AG09319 (cell line): ENCODE measurements at regions not wholly inside any gene's neighbourhood (a gene's known extent, or its start where the extent isn't known, plus 50 kb on each side); places are given as distances from the start of the nearest gene placed in this dataset.

ENCODE experiments used
- DNase-seq: peaks from one replicate; pipeline ENCODE4 v3.0.0-alpha.2; 2010; ENCODE audit warnings: low read depth; ENCODE audit errors: extremely low read depth
- CTCF ChIP-seq: IDR thresholded peaks from 2 replicates; pipeline ENCODE4 v1.5.1; 2011; ENCODE audit warnings: low read depth, mild to moderate bottlenecking, inconsistent platforms, low read length, moderate library complexity

- DNase-seq, result no peak
- TF ChIP-seq CTCF, result no peak
Observed at GRCh38 chr5:18872978-18873377, 1115.0 kb downstream of the CDH18 start.

DNA sequence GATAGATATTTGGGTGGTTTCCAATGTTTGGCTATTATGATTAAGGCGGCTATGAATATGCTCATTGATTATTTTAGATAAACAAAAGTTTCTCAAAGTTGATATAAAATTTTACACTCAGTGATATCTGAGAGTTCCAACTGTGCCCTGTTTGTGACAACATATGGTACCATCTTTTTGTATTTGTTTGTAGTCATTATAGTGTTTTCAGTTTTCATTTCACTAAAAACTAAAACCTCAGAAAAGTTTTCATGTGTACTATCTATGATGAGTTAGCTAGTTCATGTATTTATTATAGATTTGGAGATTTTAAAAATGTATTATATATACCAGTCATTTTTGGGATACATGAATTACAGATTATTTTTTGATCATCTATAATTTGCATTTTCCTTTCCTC, 1111.4 kb downstream of the CDH18 start:
- TF ChIP-seq CTCF, result no peak
- no peak for DNase-seq

DNA sequence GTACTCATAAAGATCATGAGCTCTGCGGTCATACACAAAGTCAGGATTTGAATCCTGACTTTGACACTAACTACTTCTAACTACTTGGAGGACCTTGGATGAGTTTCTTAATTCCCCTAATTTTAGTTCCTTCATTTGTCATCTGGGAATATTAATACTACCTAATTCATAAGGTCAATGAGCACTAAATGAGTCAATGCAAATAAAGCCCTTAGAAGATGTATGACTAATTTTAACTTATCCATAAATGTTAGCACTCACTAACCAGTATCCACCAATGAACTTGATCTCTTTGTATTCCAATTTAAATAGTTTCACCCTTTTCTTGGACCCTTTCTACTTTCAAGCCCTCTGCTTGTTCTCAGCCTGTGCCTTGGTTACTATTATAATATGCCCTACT, 1106.4 kb downstream of the CDH18 start:
- DNase-seq, result no peak
- no peak for TF ChIP-seq CTCF

GRCh38 chr5:18882154-18882553, 1105.8 kb downstream of the CDH18 start:
- DNase-seq, result no peak
- no peak for TF ChIP-seq CTCF

GRCh38 chr5:18888821-18889220, 1099.2 kb downstream of the CDH18 start:
- no peak for TF ChIP-seq CTCF
- no peak for DNase-seq

GRCh38 chr5:18900644-18901043, 1087.4 kb downstream of the CDH18 start:
- no peak for TF ChIP-seq CTCF
- no peak for DNase-seq

DNA sequence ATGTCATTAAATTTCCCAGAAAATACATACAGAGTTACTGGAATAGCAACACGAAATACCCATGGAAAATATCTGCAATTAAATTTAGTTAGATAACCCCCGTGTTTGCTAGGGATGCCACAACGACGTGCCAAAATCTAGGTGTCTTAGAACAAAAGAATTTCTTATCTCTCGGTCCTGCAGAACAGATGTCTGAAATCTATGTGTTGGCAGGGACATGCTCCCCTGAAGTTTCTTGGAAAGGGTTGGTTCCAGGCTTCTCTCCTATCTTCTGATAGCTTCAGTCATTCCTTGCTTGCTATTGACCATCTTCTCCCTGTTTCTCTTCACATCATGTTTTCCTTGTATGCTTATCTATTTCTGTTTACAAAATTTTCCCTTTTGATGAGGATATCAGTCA, 1067.0 kb downstream of the CDH18 start:
- TF ChIP-seq CTCF, result no peak
- no peak for DNase-seq
